Activated CD8-positive, alpha-beta T cell treated with anti-CD3 and anti-CD28 coated beads, Interleukin-2, amount 10 ng/mL, durations not matched to agents 7 days and 5 days (primary cell): ENCODE measurements at regions not wholly inside any gene's neighbourhood (a gene's known extent, or its start where the extent isn't known, plus 50 kb on each side); places are given as distances from the start of the nearest gene placed in this dataset.

Experiments used
- ATAC-seq: fragments of 150-1000 bp; cut with Tn5 transposase; one replicate; pipeline ENCODE4 v1.10.0; 2021; ENCODE audit warnings: moderate library complexity
- CTCF ChIA-PET: fragments of 350-600 bp; sonication (Branson Sonifier 250); formaldehyde crosslinking; loops from one replicate; lab custom pipeline; 2021; ENCODE audit warnings: antibody characterized with exemption; lab: Charles Lee
- POLR2A ChIA-PET: fragments of 350-600 bp; sonication (Branson Sonifier 250); formaldehyde crosslinking; loops from one replicate; lab custom pipeline; 2021; ENCODE audit warnings: antibody characterized with exemption; lab: Charles Lee
- DNase-seq: peaks from one replicate; pipeline ENCODE4 v3.0.0-alpha.2; 2020
- H3K27ac Mint-ChIP-seq: one replicate; pipeline ENCODE4 v1.8.0; 2021; ENCODE audit warnings: mild to moderate bottlenecking, mixed read lengths
- H3K27me3 Mint-ChIP-seq: one replicate; pipeline ENCODE4 v1.8.0; 2021; ENCODE audit warnings: low read depth, mixed read lengths
- H3K36me3 Mint-ChIP-seq: one replicate; pipeline ENCODE4 v1.8.0; 2021; ENCODE audit warnings: low read depth, mixed read lengths
- H3K4me1 Mint-ChIP-seq: one replicate; pipeline ENCODE4 v1.8.0; 2021; ENCODE audit warnings: low read depth, mixed read lengths
- H3K4me3 Mint-ChIP-seq: one replicate; pipeline ENCODE4 v1.8.0; 2021; ENCODE audit warnings: mild to moderate bottlenecking, mixed read lengths
- H3K9me3 Mint-ChIP-seq: one replicate; pipeline ENCODE4 v1.8.0; 2022; ENCODE audit warnings: mixed read lengths; ENCODE audit not compliant: insufficient read depth

DNA sequence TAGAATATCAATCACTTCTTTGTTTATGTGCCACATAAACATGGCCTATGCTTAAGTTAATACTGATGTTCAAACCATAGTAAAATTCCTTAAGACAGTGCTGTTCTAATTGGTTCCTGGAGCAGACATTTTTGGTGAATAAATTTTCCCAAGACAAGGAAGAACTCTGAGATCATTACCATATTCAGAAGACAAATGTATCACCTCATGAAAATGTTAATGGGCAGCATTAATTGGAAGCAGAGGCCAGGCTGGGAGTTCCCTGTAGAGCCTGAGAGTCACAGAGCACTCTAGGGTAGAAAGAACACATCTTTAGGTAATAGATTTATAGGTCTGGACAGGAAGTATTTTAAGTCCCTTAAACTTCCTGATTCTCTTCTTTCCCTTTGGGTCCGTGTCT lies 240.2 kb downstream of the MAN2A1 start:
- Mint-ChIP-seq H3K4me3 (no peak overlapping the region), H3K4me1 (no peaks in the 10 kb centered on the region), H3K9me3 (no peaks in the 10 kb centered on the region), H3K27me3 (no peaks in the 10 kb centered on the region), H3K27ac (no peak overlapping the region), H3K36me3 (no peaks in the 10 kb centered on the region)
- DNase-seq (no peak), ATAC-seq (no peak)
- ChIA-PET POLR2A (no interaction called here), CTCF (interaction anchor here (0.6 kb wide), 1 partner anchor 510 kb away, joined by 3 read pairs; no protein-coding TSS in a partner anchor)

DNA sequence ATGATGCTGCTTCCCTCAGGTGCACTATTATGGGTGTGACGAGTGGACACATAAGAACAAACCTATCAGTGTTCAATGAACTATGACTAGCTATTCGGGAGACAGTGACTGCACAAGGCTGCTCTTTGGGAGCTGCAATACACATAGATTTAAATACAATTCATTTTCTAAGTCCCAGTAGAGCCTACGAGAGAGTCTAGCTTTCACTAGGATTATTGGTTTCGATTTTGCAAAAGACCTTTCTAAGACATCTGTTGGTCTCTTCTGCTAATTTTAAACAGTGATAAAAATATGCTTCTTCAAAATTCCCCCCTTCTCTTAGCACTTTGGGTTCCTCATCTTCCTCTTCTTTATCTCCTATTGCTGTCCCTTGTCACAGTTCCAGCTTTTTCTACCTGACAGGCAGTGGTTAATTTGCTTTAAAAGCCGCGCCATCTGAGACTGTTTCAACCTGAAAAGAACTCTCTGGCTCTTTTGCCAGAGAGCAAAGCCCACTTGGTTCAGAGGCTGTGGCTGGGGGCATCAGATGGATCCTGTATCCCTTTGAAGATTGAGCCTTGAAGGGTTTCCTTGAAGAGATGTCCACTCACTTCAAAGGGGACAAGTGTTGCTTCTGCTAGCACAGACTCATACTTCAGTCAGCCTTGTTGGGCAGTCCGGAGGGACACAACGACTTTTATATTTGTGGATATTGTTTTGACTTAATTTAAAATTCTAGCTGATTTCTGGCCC lies 241.5 kb downstream of the MAN2A1 start:
- ChIA-PET CTCF (no interaction called here), POLR2A (no interaction called here)
- Mint-ChIP-seq H3K4me1 (no peaks in the 10 kb centered on the region), H3K27ac (no peak overlapping the region), H3K27me3 (no peaks in the 10 kb centered on the region), H3K9me3 (no peaks in the 10 kb centered on the region), H3K4me3 (no peak overlapping the region), H3K36me3 (no peaks in the 10 kb centered on the region)
- ATAC-seq (no peak), DNase-seq (no peak)

DNA sequence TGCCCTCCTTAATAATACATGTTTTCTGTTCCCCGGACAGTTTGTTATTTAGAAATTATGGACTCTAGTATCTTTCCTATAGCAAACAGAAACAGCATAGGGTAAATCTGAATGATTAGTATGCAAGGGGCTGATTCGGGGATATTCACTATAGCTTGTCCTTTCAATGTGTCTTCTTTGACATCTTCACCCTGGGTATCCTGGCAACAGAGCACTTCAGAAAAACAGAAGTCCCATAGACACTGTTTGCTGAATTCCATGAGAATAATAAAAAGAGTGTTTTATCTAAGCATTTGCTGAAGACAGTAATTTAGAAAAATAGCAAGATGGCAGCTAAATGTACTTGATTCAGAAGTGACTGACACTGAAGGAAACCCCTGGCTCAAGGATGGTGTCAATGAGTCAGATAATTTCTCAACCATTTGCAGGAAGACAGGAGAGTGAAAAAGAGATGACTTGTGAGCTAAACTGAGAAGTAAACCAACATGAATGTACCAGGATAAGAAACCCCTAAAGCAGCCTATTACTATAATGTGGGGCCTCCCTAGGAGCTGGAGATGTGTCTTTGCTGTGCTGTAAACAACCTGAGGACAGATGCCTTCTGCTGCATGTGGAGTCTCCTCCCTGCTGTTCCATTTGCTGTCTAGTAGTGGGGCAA lies 246.2 kb downstream of the MAN2A1 start:
- Mint-ChIP-seq H3K27ac (no peak overlapping the region), H3K4me3 (no peak overlapping the region), H3K27me3 (no peaks in the 10 kb centered on the region), H3K4me1 (peaks cover 2% of the 10 kb centered on the region), H3K9me3 (no peaks in the 10 kb centered on the region), H3K36me3 (no peaks in the 10 kb centered on the region)
- POLR2A ChIA-PET = interaction anchor here (1.2 kb wide), 1 partner anchor 14 kb away, joined by 7 read pairs; no protein-coding TSS in a partner anchor
- CTCF ChIA-PET = no interaction called here
- ATAC-seq = no peak
- DNase-seq = no peak

DNA sequence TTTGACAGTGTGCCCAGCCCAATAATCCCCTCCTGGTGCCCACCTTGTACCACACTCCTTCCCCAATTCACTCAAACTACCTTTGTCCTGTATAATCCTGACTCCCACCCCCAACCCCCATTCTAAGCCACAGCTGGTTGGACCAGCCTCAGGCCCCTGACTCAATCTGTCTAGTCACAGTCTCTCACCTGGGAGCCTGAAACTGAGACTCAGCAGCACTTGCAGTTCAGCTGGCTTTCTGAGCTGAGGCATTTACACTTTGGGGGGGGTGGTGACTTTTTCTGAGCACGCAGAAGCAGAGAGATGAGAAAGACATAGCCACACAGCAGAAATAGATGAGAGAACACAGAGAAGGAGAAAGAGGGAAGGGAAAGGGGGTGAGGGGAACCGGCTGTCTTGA lies 247.3 kb downstream of the MAN2A1 start:
- H3K4me1 Mint-ChIP-seq = peaks cover 2% of the 10 kb centered on the region
- POLR2A ChIA-PET = no interaction called here
- H3K36me3 Mint-ChIP-seq = no peaks in the 10 kb centered on the region
- H3K27me3 Mint-ChIP-seq = no peaks in the 10 kb centered on the region
- H3K9me3 Mint-ChIP-seq = no peaks in the 10 kb centered on the region
- H3K27ac Mint-ChIP-seq = no peak overlapping the region
- no peak for DNase-seq
- CTCF ChIA-PET = no interaction called here
- H3K4me3 Mint-ChIP-seq = no peak overlapping the region
- ATAC-seq = no peak

DNA sequence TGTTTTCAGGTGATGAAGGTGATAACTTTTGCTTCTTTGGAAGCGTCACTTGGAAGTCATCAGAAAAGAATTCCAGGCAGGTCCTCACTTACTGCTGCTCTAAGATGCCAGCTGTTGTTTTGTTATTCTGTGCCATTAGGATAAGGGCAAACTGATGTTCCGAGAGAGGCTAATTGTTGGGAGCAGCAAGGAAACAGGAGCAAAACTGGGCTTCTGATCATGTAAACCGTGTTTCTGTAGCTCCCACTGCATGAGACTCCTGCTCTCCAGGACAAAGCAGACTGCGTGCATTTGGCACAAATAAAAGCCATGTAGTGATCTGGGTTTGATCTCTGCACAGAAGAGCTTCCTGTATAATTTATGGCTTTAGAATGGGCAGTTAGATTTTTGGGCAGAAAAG lies 248.2 kb downstream of the MAN2A1 start:
- peaks cover 2% of the 10 kb centered on the region for H3K4me1 Mint-ChIP-seq
- POLR2A ChIA-PET = no interaction called here
- no peak overlapping the region for H3K27ac Mint-ChIP-seq
- H3K27me3 Mint-ChIP-seq = no peaks in the 10 kb centered on the region
- DNase-seq (no peak), ATAC-seq (no peak)
- H3K4me3 Mint-ChIP-seq = no peak overlapping the region
- no peaks in the 10 kb centered on the region for H3K36me3 Mint-ChIP-seq
- H3K9me3 Mint-ChIP-seq = no peaks in the 10 kb centered on the region
- CTCF ChIA-PET = interaction anchor here (1.2 kb wide), 1 partner anchor 10 kb away, joined by 4 read pairs; no protein-coding TSS in a partner anchor

DNA sequence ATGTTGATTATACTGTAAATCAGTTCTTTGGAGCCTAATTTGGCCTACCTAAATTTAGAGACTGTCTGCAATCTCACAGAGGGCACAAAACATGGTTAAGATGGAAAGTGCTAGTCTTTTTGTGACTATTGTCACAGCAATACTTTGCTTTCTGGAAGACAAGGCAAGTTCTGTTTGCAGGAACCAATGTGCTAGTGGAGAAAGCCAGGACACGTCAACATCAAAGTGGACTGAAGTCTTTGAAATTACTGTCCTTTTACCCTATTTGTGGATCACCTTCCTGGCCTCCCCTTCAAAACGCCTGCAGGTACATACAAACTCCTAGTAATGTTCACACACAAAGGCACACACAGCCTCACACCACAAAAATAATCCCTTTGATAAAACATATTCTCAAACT lies 248.7 kb downstream of the MAN2A1 start:
- ATAC-seq (no peak), DNase-seq (no peak)
- POLR2A ChIA-PET = no interaction called here
- no peak overlapping the region for H3K27ac Mint-ChIP-seq
- H3K4me3 Mint-ChIP-seq = no peak overlapping the region
- H3K27me3 Mint-ChIP-seq = no peaks in the 10 kb centered on the region
- peaks cover 2% of the 10 kb centered on the region for H3K4me1 Mint-ChIP-seq
- no peaks in the 10 kb centered on the region for H3K9me3 Mint-ChIP-seq
- no peaks in the 10 kb centered on the region for H3K36me3 Mint-ChIP-seq
- CTCF ChIA-PET = interaction anchor here (1.2 kb wide), 1 partner anchor 9 kb away, joined by 4 read pairs; no protein-coding TSS in a partner anchor

DNA sequence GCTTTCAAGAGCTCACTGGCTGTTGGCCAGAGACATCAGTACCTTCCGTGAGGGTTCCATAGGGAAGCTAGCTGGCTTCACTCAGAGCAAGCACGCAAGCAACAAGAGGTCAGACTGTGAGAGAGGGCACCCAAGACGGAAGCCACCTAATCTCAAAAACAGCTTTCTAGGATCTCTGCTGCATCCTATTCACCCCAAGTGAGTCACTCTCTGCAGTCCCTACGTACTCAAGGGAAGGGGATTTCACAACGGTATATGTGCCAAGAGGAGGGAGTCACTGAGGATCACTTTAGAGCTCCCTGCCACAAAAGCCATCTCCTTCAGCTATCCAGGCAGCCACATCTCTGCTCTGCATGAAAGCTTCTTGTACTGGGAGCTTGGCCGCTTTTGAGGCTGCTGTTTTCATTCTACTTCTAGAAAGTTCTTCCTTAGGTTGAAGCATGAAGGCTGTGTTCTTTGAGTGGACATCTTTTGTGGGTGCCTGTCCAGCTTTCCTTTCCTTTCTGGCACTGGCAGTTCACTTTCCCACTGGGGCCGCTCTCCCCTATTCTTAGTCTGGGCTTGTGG lies 249.5 kb downstream of the MAN2A1 start:
- no peak overlapping the region for H3K4me3 Mint-ChIP-seq

DNA sequence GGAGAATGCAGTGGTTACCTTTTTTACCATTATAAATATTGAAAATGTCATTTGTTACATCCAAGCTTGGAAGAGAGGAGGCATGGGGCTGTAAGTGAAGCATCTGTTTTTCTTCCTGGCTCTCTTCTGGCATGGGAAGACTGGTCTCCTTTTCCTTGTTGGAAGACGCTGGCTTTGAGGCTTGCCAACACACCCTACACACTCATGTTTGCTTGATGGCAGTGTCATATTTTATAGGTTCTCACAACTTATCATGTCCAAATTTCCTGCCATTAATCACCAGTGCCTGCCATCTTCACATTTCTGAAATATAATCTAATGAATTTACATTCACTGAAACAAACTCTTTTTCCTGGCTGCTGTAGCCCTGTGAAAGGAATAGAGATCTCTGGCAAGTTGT lies 252.9 kb downstream of the MAN2A1 start:
- Mint-ChIP-seq H3K4me3 (no peak overlapping the region), H3K9me3 (no peaks in the 10 kb centered on the region), H3K36me3 (no peaks in the 10 kb centered on the region), H3K27me3 (no peaks in the 10 kb centered on the region), H3K27ac (no peak overlapping the region), H3K4me1 (peaks cover 15% of the 10 kb centered on the region)
- POLR2A ChIA-PET = interaction anchor here (1.0 kb wide), 1 partner anchor 254 kb away, joined by 3 read pairs; no protein-coding TSS in a partner anchor
- ATAC-seq = no peak
- CTCF ChIA-PET = interaction anchor here (1.0 to 1.2 kb wide), 2 partner anchors 9 to 21 kb away, joined by 3 read pairs; no protein-coding TSS in a partner anchor
- DNase-seq = no peak

More for the DNA sequence above, 249.5 kb downstream of the MAN2A1 start:
- POLR2A ChIA-PET = no interaction called here
- no peak overlapping the region for H3K27ac Mint-ChIP-seq
- H3K4me1 Mint-ChIP-seq = peaks cover 2% of the 10 kb centered on the region
- CTCF ChIA-PET = no interaction called here
- no peak for ATAC-seq
- no peaks in the 10 kb centered on the region for H3K27me3 Mint-ChIP-seq
- H3K36me3 Mint-ChIP-seq = no peaks in the 10 kb centered on the region
- H3K9me3 Mint-ChIP-seq = no peaks in the 10 kb centered on the region
- DNase-seq = no peak

DNA sequence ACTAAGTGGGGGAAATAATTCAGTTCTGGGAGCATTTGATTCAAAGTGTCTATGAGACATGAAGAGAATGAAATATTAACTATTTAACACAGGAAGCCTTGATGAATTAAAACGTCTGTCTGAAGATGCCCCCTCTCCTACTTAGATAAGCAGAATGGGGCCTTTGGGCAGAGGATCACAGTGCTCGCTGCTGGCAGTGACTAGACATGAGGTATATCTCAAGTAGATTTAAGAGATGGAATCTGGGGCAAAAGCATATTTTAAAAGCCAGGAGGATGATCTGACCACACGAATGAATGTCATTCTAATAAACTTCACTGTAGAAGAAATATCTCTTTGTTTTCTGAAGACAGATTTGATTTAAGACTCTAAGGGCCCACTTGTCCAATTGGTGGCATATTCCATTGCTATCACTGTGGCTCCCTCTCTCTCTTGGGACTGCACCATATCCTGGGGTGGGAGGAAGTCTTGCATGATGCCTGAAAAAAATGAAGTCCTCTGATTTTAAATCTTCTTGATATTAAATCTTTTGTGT lies 254.0 kb downstream of the MAN2A1 start:
- DNase-seq (no peak), ATAC-seq (no peak)
- no peaks in the 10 kb centered on the region for H3K27me3 Mint-ChIP-seq
- no peaks in the 10 kb centered on the region for H3K36me3 Mint-ChIP-seq
- H3K4me3 Mint-ChIP-seq = no peak overlapping the region
- no peaks in the 10 kb centered on the region for H3K9me3 Mint-ChIP-seq
- ChIA-PET CTCF (no interaction called here), POLR2A (no interaction called here)
- H3K27ac Mint-ChIP-seq = no peak overlapping the region
- peaks cover 15% of the 10 kb centered on the region for H3K4me1 Mint-ChIP-seq

DNA sequence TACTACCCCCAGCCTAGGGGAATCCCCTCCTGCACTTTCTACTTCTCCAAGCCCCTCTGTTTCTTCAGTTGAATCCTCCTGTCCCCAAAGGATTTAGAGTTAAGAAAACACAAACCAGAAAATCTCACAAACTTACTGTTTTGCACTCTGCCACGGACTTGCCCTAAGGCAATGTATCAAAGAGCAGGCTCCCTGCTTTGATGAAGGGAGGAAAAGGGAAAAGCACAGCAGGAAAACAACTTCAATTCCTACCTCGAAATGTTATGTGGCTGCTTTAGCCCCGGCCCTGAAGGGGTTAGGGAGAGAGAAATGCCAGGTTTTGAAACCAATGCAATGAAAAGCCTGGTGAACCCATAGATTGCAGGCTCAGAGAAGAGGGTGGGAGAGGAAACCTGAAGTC lies 254.7 kb downstream of the MAN2A1 start:
- H3K4me3 Mint-ChIP-seq = no peak overlapping the region
- H3K27ac Mint-ChIP-seq = no peak overlapping the region
- peaks cover 15% of the 10 kb centered on the region for H3K4me1 Mint-ChIP-seq
- no peak for ATAC-seq
- CTCF ChIA-PET = no interaction called here
- no peak for DNase-seq
- POLR2A ChIA-PET = no interaction called here
- no peaks in the 10 kb centered on the region for H3K27me3 Mint-ChIP-seq
- no peaks in the 10 kb centered on the region for H3K9me3 Mint-ChIP-seq
- no peaks in the 10 kb centered on the region for H3K36me3 Mint-ChIP-seq

DNA sequence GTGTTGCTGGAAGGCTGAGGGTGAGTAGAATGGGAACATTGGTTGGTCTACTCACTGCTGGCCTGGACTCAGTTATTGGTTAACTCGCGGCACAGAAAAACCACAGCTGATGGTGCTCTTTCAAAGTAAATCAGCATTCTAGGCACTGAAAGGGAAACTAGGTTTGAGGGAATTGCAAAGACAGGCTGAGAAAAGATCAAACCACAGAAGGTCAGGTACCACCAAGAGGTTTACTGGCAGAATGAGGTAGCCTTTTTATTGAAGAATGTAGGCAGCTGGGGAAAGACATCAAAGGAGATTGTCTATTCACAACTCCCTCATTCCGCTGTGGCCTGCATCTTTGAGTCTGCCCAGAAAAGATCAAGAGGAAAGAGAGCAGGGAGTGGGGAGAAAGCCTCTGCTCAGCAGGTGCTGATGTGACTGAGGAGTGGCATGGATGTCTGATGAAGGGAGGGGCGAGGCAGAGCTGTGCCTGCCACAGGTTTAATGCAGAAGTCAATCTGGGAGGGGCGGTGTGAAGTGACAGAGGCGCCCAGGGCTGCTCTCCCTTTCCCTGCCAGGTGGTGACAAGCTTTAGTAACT lies 255.5 kb downstream of the MAN2A1 start:
- CTCF ChIA-PET = no interaction called here
- H3K27ac Mint-ChIP-seq = no peak overlapping the region

More for the DNA sequence above, 255.5 kb downstream of the MAN2A1 start:
- no peaks in the 10 kb centered on the region for H3K9me3 Mint-ChIP-seq
- H3K4me3 Mint-ChIP-seq = no peak overlapping the region
- H3K36me3 Mint-ChIP-seq = no peaks in the 10 kb centered on the region
- no peak for DNase-seq
- no peaks in the 10 kb centered on the region for H3K27me3 Mint-ChIP-seq
- POLR2A ChIA-PET = no interaction called here
- ATAC-seq = no peak
- peaks cover 15% of the 10 kb centered on the region for H3K4me1 Mint-ChIP-seq
